DOHH2 (cell line): ENCODE measurements at regions not wholly inside any gene's neighbourhood (a gene's known extent, or its start where the extent isn't known, plus 50 kb on each side); places are given as distances from the start of the nearest gene placed in this dataset.

Source experiments
- H3F3A ChIP-seq: fragments of 200-600 bp; sonication (generic), shearing (Covaris generic); 2 replicates; pipeline ENCODE4 v1.6.0; 2016; ENCODE audit warnings: antibody characterized with exemption, mild to moderate bottlenecking; ENCODE audit not compliant: control insufficient read depth, insufficient read depth
- H3K27ac ChIP-seq: fragments of 200-600 bp; sonication (generic); 2 replicates; pipeline ENCODE4 v1.5.1; 2014; ENCODE audit warnings: low read depth, mild to moderate bottlenecking, low read length, moderate library complexity
- H3K27me3 ChIP-seq: fragments of 200-600 bp; sonication (generic); 2 replicates; pipeline ENCODE4 v1.6.1; 2014; ENCODE audit warnings: mild to moderate bottlenecking, low read length, mixed read lengths; ENCODE audit not compliant: control insufficient read depth
- H3K36me3 ChIP-seq: fragments of 200-600 bp; sonication (generic); 2 replicates; pipeline ENCODE4 v1.6.1; 2014; ENCODE audit warnings: mild to moderate bottlenecking, low read length, moderate library complexity, mixed read lengths; ENCODE audit not compliant: control insufficient read depth
- H3K4me1 ChIP-seq: fragments of 200-600 bp; sonication (generic); 2 replicates; pipeline ENCODE4 v1.6.1; 2014; ENCODE audit warnings: mild to moderate bottlenecking, low read length, mixed read lengths; ENCODE audit not compliant: control insufficient read depth
- H3K4me2 ChIP-seq: fragments of 200-600 bp; sonication (generic); 2 replicates; pipeline ENCODE4 v1.6.0; 2014; ENCODE audit warnings: mild to moderate bottlenecking, low read length, moderate library complexity
- H3K4me3 ChIP-seq: fragments of 200-600 bp; sonication (generic); 2 replicates; pipeline ENCODE4 v1.5.1; 2014; ENCODE audit warnings: mild to moderate bottlenecking, low read length, mixed read lengths
- H3K79me2 ChIP-seq: fragments of 200-600 bp; sonication (generic); 2 replicates; pipeline ENCODE4 v1.6.1; 2014; ENCODE audit warnings: mild to moderate bottlenecking, low read length, mixed read lengths; ENCODE audit not compliant: control insufficient read depth
- H3K9me2 ChIP-seq: fragments of 200-600 bp; sonication (generic); replicated peaks from 2 replicates; pipeline ENCODE4 v1.6.1; 2014; ENCODE audit warnings: mild to moderate bottlenecking, low read length, mixed read lengths; ENCODE audit not compliant: control insufficient read depth
- H3K9me3 ChIP-seq: fragments of 200-600 bp; sonication (generic); 2 replicates; pipeline ENCODE4 v1.6.1; 2014; ENCODE audit warnings: antibody characterized with exemption, low read length, mixed read lengths; ENCODE audit not compliant: control insufficient read depth, insufficient read depth
- H4K20me1 ChIP-seq: fragments of 200-600 bp; sonication (generic); 2 replicates; pipeline ENCODE4 v1.6.0; 2014; ENCODE audit warnings: low read depth, mild to moderate bottlenecking, antibody characterized with exemption, low read length, moderate library complexity; ENCODE audit not compliant: control insufficient read depth, insufficient read depth
- EZH2phosphoT487 ChIP-seq: fragments of 200-600 bp; sonication (generic); IDR thresholded peaks from 2 replicates; pipeline ENCODE4 v1.6.1; 2017; ENCODE audit warnings: borderline replicate concordance, mild to moderate bottlenecking, antibody characterized with exemption, low read length, moderate library complexity, mixed read lengths
- TF ChIP-seq, protein P1 (sequence below): fragments of 200-600 bp; sonication (generic); IDR thresholded peaks from one replicate; pipeline ENCODE4 v1.5.1; 2014; ENCODE audit warnings: antibody characterized with exemption, mild to moderate bottlenecking, low read depth, low read length; ENCODE audit not compliant: poor library complexity, severe bottlenecking

DNA sequence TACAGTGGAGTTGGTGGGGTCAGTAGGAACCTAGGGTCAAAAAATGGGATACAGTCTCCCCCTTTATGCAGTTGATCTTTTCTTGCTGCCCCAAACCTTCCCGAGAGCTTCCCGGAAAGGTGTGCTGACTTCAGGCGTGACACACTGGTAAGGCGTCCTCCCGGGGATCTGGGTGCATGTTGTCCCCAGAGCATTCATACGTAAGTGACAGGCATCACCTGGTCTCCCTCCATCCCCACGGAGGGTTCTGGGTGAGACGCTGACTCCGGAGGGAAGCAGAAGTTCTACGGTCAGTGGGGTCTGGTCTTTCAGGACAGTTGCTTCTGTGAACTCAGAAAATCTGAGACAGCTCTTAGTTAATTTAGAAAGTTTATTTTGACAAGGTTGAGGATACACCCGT, 159.6 kb upstream of the RTL1 start:
- Histone ChIP-seq H3K36me3 (no peaks in the 10 kb centered on the region), H3K27me3 (no peaks in the 10 kb centered on the region; the same call in 1 of the 2 replicates), H3F3A (no peaks in the 10 kb centered on the region), H3K79me2 (no peaks in the 10 kb centered on the region), H3K4me1 (no peaks in the 10 kb centered on the region), H3K27ac (no peak overlapping the region), H3K9me2 (no peaks in the 10 kb centered on the region), H3K4me2 (no peak overlapping the region), H3K4me3 (no peak overlapping the region), H3K9me3 (no peaks in the 10 kb centered on the region; the same call in 1 of the 2 replicates), H4K20me1 (no peaks in the 10 kb centered on the region)
- no peak for TF ChIP-seq EZH2phosphoT487
- TF ChIP-seq, protein P1, sequence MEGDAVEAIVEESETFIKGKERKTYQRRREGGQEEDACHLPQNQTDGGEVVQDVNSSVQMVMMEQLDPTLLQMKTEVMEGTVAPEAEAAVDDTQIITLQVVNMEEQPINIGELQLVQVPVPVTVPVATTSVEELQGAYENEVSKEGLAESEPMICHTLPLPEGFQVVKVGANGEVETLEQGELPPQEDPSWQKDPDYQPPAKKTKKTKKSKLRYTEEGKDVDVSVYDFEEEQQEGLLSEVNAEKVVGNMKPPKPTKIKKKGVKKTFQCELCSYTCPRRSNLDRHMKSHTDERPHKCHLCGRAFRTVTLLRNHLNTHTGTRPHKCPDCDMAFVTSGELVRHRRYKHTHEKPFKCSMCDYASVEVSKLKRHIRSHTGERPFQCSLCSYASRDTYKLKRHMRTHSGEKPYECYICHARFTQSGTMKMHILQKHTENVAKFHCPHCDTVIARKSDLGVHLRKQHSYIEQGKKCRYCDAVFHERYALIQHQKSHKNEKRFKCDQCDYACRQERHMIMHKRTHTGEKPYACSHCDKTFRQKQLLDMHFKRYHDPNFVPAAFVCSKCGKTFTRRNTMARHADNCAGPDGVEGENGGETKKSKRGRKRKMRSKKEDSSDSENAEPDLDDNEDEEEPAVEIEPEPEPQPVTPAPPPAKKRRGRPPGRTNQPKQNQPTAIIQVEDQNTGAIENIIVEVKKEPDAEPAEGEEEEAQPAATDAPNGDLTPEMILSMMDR: no peak

DNA sequence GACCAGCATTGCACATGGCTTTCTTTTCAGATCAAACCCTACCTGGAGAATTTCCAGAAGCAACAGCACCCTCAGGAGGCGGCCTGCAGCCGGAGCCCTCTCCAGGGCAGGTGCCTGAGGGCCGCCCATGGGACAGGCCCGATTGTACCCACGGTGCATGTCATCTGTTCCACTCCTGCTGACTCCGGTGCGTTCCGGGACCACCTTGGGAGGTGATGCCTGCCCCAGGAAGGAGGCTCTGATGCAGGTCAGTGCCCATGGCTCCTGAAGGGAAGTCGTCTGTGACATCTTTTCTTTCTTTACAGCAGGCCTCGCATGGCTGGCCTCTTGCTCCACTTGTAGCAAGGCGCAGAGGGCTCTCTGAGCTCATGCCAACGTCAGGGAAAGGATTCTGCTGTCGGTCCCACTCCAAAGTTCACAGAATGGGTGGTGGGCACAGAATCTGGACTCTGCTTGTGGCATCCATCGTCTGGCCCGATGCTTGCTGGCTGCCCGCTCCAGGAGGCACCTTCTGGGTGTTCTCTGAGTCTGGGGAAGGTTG, 160.7 kb upstream of the RTL1 start:
- H3K9me2 ChIP-seq: no peaks in the 10 kb centered on the region
- no peaks in the 10 kb centered on the region for H3F3A ChIP-seq
- H3K79me2 ChIP-seq: no peaks in the 10 kb centered on the region
- no peaks in the 10 kb centered on the region for H3K36me3 ChIP-seq
- no peaks in the 10 kb centered on the region; the same call in 1 of the 2 replicates for H3K27me3 ChIP-seq
- TF ChIP-seq, protein P1: no peak
- no peak for TF ChIP-seq EZH2phosphoT487
- no peak overlapping the region for H3K4me3 ChIP-seq
- no peaks in the 10 kb centered on the region for H3K4me1 ChIP-seq
- H3K9me3 ChIP-seq: no peaks in the 10 kb centered on the region; the same call in 1 of the 2 replicates
- no peaks in the 10 kb centered on the region for H4K20me1 ChIP-seq
- no peak overlapping the region for H3K27ac ChIP-seq
- H3K4me2 ChIP-seq: no peak overlapping the region

DNA sequence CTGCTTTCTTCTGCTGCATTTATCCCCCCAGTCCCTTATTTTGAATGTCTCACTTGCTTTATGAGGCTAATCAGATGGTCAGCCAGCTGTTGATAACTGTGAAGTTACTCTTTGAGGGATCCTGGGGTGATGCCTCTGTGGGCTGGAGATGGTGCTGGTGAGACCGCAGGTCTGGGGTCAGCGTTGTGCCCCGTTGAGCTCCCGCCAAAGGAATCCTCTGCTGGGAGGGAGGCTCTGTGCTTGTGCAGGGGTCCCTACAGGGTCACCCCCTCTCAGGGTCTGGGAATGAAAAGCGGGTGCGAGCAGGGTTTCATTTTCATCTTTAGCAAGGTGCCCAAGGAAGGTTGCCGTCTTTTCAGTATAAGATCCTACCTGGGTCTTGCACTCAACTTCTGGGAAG, 161.2 kb upstream of the RTL1 start:
- Histone ChIP-seq H3K4me2 (no peak overlapping the region), H3F3A (no peaks in the 10 kb centered on the region), H3K4me1 (no peaks in the 10 kb centered on the region), H4K20me1 (no peaks in the 10 kb centered on the region), H3K36me3 (no peaks in the 10 kb centered on the region), H3K27ac (no peak overlapping the region), H3K79me2 (no peaks in the 10 kb centered on the region), H3K9me3 (no peaks in the 10 kb centered on the region), H3K9me2 (no peaks in the 10 kb centered on the region), H3K4me3 (no peak overlapping the region), H3K27me3 (no peaks in the 10 kb centered on the region; the same call in 1 of the 2 replicates)
- no peak for TF ChIP-seq EZH2phosphoT487
- TF ChIP-seq, protein P1: no peak
